B cell (primary cell): ENCODE measurements at regions not wholly inside any gene's neighbourhood (a gene's known extent, or its start where the extent isn't known, plus 50 kb on each side); places are given as distances from the start of the nearest gene placed in this dataset.
"Not testable (repeated sequence)": the region's sequence is repeated elsewhere in the genome, so short reads cannot be mapped to it uniquely, and the experiment has no call there.

Experiments used
- ATAC-seq: fragments of 200-7000 bp; cut with Tn5 transposase; one replicate; pipeline ENCODE4 v1.10.0; 2021; ENCODE audit warnings: low read depth, mild to moderate bottlenecking, moderate number of reproducible peaks, moderate library complexity
- CTCF ChIA-PET: fragments of 350-600 bp; sonication (Branson Sonifier 250); formaldehyde crosslinking; loops from one replicate; lab custom pipeline; 2021; ENCODE audit warnings: antibody characterized with exemption, inconsistent platforms; lab: Charles Lee
- POLR2A ChIA-PET: fragments of 350-600 bp; sonication (Branson Sonifier 250); formaldehyde crosslinking; loops from one replicate; lab custom pipeline; 2021; ENCODE audit warnings: antibody characterized with exemption; lab: Charles Lee
- DNase-seq: peaks from one replicate; pipeline ENCODE4 v3.0.0; 2013
- H2AFZ ChIP-seq: 2 replicates; pipeline ENCODE4 v1.6.1; 2012; ENCODE audit warnings: mild to moderate bottlenecking, low read depth, low read length; ENCODE audit not compliant: insufficient read depth, poor library complexity, severe bottlenecking
- H3K27ac ChIP-seq, 2 donors: 1 replicate in 1 of 2; 2 replicates in 1 of 2; pipeline ENCODE4 v1.5.1; 2012 to 2013; ENCODE audit warnings: low read length in 2 of 2, mild to moderate bottlenecking in 2 of 2, moderate library complexity in 1 of 2
- H3K27me3 ChIP-seq, 4 experiments: fragments of 200-600 bp in 1 of 4; sonication (generic) in 1 of 4; replicated peaks in 1 of 4; 1 replicate in 2 of 4; 2 replicates in 2 of 4; pipeline versions ENCODE4 v1.6.1 to v1.7.0; 2013 to 2016; ENCODE audit warnings: low read length in 3 of 4, mild to moderate bottlenecking in 2 of 4, mixed read lengths in 1 of 4, moderate library complexity in 1 of 4; ENCODE audit not compliant: insufficient read depth in 4 of 4, control insufficient read depth in 3 of 4; ENCODE audit errors: control extremely low read depth in 1 of 4
- H3K36me3 ChIP-seq, 2 experiments: replicated peaks in 1 of 2; 1 replicate in 1 of 2; 2 replicates in 1 of 2; pipeline versions ENCODE4 v1.6.1 to v1.7.1; 2013; ENCODE audit warnings: low read length in 1 of 2; ENCODE audit not compliant: insufficient read depth in 2 of 2, control insufficient read depth in 1 of 2; ENCODE audit errors: control extremely low read depth in 1 of 2, extremely low read depth in 1 of 2
- H3K4me1 ChIP-seq, 2 donors: fragments of 200-600 bp in 1 of 2; sonication (generic) in 1 of 2; 1 replicate in 1 of 2; 2 replicates in 1 of 2; pipeline versions ENCODE4 v1.5.1 to v1.6.1; 2013 to 2017; ENCODE audit warnings: low read length in 2 of 2; ENCODE audit not compliant: control insufficient read depth in 2 of 2, insufficient read depth in 2 of 2
- H3K4me2 ChIP-seq: replicated peaks from 2 replicates; pipeline ENCODE3; 2012; ENCODE audit warnings: mild to moderate bottlenecking, low read depth, low read length; ENCODE audit not compliant: poor library complexity, severe bottlenecking
- H3K4me3 ChIP-seq, 5 experiments: fragments of 200-600 bp in 1 of 5; sonication (generic) in 1 of 5; 1 replicate in 3 of 5; 2 replicates in 2 of 5; pipeline versions ENCODE4 v1.5.1 to v1.7.0; 2011 to 2016; ENCODE audit warnings: low read length in 4 of 5, mild to moderate bottlenecking in 4 of 5, low read depth in 2 of 5, control low read depth in 1 of 5, moderate library complexity in 1 of 5; ENCODE audit not compliant: insufficient read depth in 1 of 5; ENCODE audit errors: control extremely low read depth in 1 of 5, extremely low read depth in 1 of 5
- H3K79me2 ChIP-seq: fragments of 200-600 bp; sonication (generic); one replicate; pipeline ENCODE4 v1.6.0; 2016; ENCODE audit warnings: low read length; ENCODE audit not compliant: control insufficient read depth, insufficient read depth
- H3K9ac ChIP-seq: fragments of 200-600 bp; sonication (generic); 2 replicates; pipeline ENCODE4 v1.6.1; 2017; ENCODE audit warnings: mild to moderate bottlenecking, low read length, moderate library complexity
- H3K9me3 ChIP-seq, 3 donors: one replicate each; pipeline versions ENCODE4 v1.6.1 to v1.7.1; 2013; ENCODE audit warnings: low read length in 2 of 3; ENCODE audit not compliant: control insufficient read depth in 2 of 3, insufficient read depth in 1 of 3; ENCODE audit errors: control extremely low read depth in 1 of 3
- H4K20me1 ChIP-seq: 2 replicates; pipeline ENCODE4 v1.6.0; 2012; ENCODE audit warnings: mild to moderate bottlenecking, low read length; ENCODE audit not compliant: insufficient read depth, control insufficient read depth, poor library complexity, severe bottlenecking
- H3K27ac Mint-ChIP-seq: one replicate; pipeline ENCODE4 v1.8.0; 2021; ENCODE audit warnings: mixed read lengths
- H3K27me3 Mint-ChIP-seq: one replicate; pipeline ENCODE4 v1.8.0; 2021; ENCODE audit warnings: mixed read lengths
- H3K4me1 Mint-ChIP-seq: one replicate; pipeline ENCODE4 v1.8.0; 2021; ENCODE audit warnings: mixed read lengths
- H3K4me3 Mint-ChIP-seq: one replicate; pipeline ENCODE4 v1.8.0; 2021; ENCODE audit warnings: mixed read lengths
- H3K9me3 Mint-ChIP-seq: one replicate; pipeline ENCODE4 v1.8.0; 2022; ENCODE audit warnings: mixed read lengths; ENCODE audit not compliant: insufficient read depth
- WGBS: methylation state at CpG from one replicate; pipeline ENCODE4 v1.1.5; 2013; ENCODE audit warnings: missing lambda C conversion rate; ENCODE audit not compliant: insufficient coverage; 5-methylcytosine and 5-hydroxymethylcytosine counted together
- intact Hi-C: fragments of 100-400 bp; cut with micrococcal nuclease; formaldehyde crosslinking; loops from one replicate; pipeline ENCODE4 v1.10.0; 2022

DNA sequence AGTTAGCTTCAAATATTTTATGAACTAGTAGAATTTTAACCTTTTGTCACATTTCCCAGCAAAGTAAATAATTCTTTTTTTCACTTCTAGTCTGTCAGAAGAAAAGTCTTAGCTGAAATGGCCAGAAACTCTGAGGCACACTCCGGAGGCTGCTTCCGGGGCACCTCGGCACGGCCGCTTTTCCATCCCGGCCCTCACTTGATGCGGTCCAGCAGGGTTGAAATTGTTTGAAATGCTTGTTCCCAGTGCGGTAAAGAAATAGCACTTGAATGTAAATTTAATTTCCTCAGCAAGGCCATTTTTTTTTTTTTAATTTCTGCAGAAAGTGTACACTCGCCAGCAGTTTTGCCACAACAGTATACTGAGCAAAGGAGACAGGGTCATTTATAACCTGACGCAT is 154.7 kb upstream of the FAM20C start:
- H3K9ac ChIP-seq, H3K9me3 ChIP-seq, H3K36me3 ChIP-seq, H3K4me1 Mint-ChIP-seq, H4K20me1 ChIP-seq, DNase-seq, ATAC-seq, H3K27ac Mint-ChIP-seq, H3K27me3 ChIP-seq, intact Hi-C loops, CTCF ChIA-PET, H3K4me3 Mint-ChIP-seq, H3K4me1 ChIP-seq, POLR2A ChIA-PET, H3K9me3 Mint-ChIP-seq, H2AFZ ChIP-seq, H3K4me3 ChIP-seq, H3K4me2 ChIP-seq, H3K79me2 ChIP-seq, H3K27ac ChIP-seq: not testable (repeated sequence)
- no CpG with 5 or more reads among the region's 10 CpGs for WGBS
- H3K27me3 Mint-ChIP-seq: peaks cover 17% of the 10 kb centered on the region

- H3K27me3 ChIP-seq, DNase-seq, intact Hi-C loops, H3K4me1 Mint-ChIP-seq, ATAC-seq, H3K27ac Mint-ChIP-seq, H3K4me3 ChIP-seq, H3K9me3 ChIP-seq, H3K36me3 ChIP-seq, H3K79me2 ChIP-seq, H4K20me1 ChIP-seq, POLR2A ChIA-PET, H3K4me2 ChIP-seq, H3K9me3 Mint-ChIP-seq, H3K4me1 ChIP-seq, H3K4me3 Mint-ChIP-seq, CTCF ChIA-PET, H2AFZ ChIP-seq, H3K9ac ChIP-seq, H3K27ac ChIP-seq: not testable (repeated sequence)
- H3K27me3 Mint-ChIP-seq: peaks cover 17% of the 10 kb centered on the region
- WGBS: no CpG with 5 or more reads among the region's 4 CpGs
These were observed 153.9 kb upstream of the FAM20C start for GRCh38 chr7:38444-38843.

- H3K4me3 ChIP-seq, H3K4me1 ChIP-seq, H3K27ac Mint-ChIP-seq, POLR2A ChIA-PET, ATAC-seq, intact Hi-C loops, H2AFZ ChIP-seq, H3K79me2 ChIP-seq, H3K9ac ChIP-seq, H3K9me3 ChIP-seq, H3K4me2 ChIP-seq, H3K36me3 ChIP-seq, H3K4me1 Mint-ChIP-seq, H3K27ac ChIP-seq, H3K9me3 Mint-ChIP-seq, H4K20me1 ChIP-seq, CTCF ChIA-PET, DNase-seq, H3K4me3 Mint-ChIP-seq: not testable (repeated sequence)
- H3K27me3 ChIP-seq: peaks cover 0 to 10% (median 0%) of the 10 kb centered on the region in 4 experiments
- H3K27me3 Mint-ChIP-seq: peaks cover 25% of the 10 kb centered on the region
- WGBS: 77% methylated on average over 2 of the region's 5 CpGs
These were observed 152.2 kb upstream of the FAM20C start for GRCh38 chr7:39984-40740.
